ENCODE measurements at regions not wholly inside any gene's neighbourhood (a gene's known extent, or its start where the extent isn't known, plus 50 kb on each side); places are given as distances from the start of the nearest gene placed in this dataset.

GRCh38 chr12:75759196-75759595, 247.8 kb upstream of the KRR1 start:
- TF ChIP-seq CTCF (IDR thresholded peaks at IDR 0.05; ENCODE audit: low read depth, low read length) (no peak), EZH2phosphoT487 (IDR thresholded peaks at IDR 0.05; ENCODE audit: low read depth) (no peak)
